ENCODE measurements at regions not wholly inside any gene's neighbourhood (a gene's known extent, or its start where the extent isn't known, plus 50 kb on each side); places are given as distances from the start of the nearest gene placed in this dataset.

DNA sequence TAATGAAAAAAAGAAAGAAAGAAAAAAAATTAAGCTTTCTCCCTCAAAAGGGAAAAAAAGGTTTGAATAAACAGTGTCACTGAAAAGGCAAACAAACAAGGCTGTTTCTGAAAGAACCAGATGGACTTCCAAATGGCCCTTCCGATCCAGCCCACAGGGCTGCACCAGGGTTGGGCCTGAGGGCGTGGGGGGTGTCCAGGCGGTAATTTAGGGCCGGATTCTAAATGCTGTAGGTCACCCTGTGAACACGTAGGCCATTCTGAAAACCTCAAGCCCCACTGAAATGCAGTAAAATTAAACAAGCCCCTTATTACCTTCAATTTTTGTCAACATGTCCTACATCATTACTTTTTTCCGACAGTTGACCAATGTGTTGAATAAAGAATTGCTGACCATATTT is 132.1 kb downstream of the HSD17B3 start (continued):
- TF ChIP-seq, protein P1, sequence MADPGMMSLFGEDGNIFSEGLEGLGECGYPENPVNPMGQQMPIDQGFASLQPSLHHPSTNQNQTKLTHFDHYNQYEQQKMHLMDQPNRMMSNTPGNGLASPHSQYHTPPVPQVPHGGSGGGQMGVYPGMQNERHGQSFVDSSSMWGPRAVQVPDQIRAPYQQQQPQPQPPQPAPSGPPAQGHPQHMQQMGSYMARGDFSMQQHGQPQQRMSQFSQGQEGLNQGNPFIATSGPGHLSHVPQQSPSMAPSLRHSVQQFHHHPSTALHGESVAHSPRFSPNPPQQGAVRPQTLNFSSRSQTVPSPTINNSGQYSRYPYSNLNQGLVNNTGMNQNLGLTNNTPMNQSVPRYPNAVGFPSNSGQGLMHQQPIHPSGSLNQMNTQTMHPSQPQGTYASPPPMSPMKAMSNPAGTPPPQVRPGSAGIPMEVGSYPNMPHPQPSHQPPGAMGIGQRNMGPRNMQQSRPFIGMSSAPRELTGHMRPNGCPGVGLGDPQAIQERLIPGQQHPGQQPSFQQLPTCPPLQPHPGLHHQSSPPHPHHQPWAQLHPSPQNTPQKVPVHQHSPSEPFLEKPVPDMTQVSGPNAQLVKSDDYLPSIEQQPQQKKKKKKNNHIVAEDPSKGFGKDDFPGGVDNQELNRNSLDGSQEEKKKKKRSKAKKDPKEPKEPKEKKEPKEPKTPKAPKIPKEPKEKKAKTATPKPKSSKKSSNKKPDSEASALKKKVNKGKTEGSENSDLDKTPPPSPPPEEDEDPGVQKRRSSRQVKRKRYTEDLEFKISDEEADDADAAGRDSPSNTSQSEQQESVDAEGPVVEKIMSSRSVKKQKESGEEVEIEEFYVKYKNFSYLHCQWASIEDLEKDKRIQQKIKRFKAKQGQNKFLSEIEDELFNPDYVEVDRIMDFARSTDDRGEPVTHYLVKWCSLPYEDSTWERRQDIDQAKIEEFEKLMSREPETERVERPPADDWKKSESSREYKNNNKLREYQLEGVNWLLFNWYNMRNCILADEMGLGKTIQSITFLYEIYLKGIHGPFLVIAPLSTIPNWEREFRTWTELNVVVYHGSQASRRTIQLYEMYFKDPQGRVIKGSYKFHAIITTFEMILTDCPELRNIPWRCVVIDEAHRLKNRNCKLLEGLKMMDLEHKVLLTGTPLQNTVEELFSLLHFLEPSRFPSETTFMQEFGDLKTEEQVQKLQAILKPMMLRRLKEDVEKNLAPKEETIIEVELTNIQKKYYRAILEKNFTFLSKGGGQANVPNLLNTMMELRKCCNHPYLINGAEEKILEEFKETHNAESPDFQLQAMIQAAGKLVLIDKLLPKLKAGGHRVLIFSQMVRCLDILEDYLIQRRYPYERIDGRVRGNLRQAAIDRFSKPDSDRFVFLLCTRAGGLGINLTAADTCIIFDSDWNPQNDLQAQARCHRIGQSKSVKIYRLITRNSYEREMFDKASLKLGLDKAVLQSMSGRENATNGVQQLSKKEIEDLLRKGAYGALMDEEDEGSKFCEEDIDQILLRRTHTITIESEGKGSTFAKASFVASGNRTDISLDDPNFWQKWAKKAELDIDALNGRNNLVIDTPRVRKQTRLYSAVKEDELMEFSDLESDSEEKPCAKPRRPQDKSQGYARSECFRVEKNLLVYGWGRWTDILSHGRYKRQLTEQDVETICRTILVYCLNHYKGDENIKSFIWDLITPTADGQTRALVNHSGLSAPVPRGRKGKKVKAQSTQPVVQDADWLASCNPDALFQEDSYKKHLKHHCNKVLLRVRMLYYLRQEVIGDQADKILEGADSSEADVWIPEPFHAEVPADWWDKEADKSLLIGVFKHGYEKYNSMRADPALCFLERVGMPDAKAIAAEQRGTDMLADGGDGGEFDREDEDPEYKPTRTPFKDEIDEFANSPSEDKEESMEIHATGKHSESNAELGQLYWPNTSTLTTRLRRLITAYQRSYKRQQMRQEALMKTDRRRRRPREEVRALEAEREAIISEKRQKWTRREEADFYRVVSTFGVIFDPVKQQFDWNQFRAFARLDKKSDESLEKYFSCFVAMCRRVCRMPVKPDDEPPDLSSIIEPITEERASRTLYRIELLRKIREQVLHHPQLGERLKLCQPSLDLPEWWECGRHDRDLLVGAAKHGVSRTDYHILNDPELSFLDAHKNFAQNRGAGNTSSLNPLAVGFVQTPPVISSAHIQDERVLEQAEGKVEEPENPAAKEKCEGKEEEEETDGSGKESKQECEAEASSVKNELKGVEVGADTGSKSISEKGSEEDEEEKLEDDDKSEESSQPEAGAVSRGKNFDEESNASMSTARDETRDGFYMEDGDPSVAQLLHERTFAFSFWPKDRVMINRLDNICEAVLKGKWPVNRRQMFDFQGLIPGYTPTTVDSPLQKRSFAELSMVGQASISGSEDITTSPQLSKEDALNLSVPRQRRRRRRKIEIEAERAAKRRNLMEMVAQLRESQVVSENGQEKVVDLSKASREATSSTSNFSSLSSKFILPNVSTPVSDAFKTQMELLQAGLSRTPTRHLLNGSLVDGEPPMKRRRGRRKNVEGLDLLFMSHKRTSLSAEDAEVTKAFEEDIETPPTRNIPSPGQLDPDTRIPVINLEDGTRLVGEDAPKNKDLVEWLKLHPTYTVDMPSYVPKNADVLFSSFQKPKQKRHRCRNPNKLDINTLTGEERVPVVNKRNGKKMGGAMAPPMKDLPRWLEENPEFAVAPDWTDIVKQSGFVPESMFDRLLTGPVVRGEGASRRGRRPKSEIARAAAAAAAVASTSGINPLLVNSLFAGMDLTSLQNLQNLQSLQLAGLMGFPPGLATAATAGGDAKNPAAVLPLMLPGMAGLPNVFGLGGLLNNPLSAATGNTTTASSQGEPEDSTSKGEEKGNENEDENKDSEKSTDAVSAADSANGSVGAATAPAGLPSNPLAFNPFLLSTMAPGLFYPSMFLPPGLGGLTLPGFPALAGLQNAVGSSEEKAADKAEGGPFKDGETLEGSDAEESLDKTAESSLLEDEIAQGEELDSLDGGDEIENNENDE (IDR thresholded peaks at IDR 0.05; ENCODE audit: insufficient replicate concordance, low read length), result no peak
- no peak for TF ChIP-seq SUZ12 (IDR thresholded peaks at IDR 0.05; ENCODE audit: low read length)
- TF ChIP-seq SRF (IDR thresholded peaks at IDR 0.05; ENCODE audit: low read depth, low read length), result no peak
- TF ChIP-seq HDAC2 (IDR thresholded peaks at IDR 0.05; ENCODE audit: borderline replicate concordance in 1 of 2, low read depth in 2 of 2, low read length in 2 of 2), result no peak
- no peak for TF ChIP-seq NRF1 (IDR thresholded peaks at IDR 0.05; ENCODE audit: low read depth, low read length)
- no peak for TF ChIP-seq TAF1 (IDR thresholded peaks at IDR 0.05; ENCODE audit: low read depth, low read length)
